Calu3 (cell line): ENCODE measurements at regions not wholly inside any gene's neighbourhood (a gene's known extent, or its start where the extent isn't known, plus 50 kb on each side); places are given as distances from the start of the nearest gene placed in this dataset.
A peak's percentile ranks its signal among the peaks of the same experiment; 100 is the strongest.

Experiments
- BruUV-seq: library from RNA; stranded (reverse); fragments of 400-500 nt; replicated peaks from 2 replicates; lab custom pipeline; 2021; lab: Mats Ljungman, UMichigan
- CTCF ChIA-PET: fragments of 300-600 bp; sonication (Branson Sonifier 250); formaldehyde crosslinking; loops from one replicate; lab custom pipeline; 2022; ENCODE audit warnings: antibody characterized with exemption; lab: Charles Lee
- DNase-seq: peaks from one replicate; pipeline ENCODE4 v3.0.0; 2022
- H3K27ac Mint-ChIP-seq: one replicate; pipeline ENCODE4 v1.8.0; 2022; ENCODE audit warnings: mixed read lengths; ENCODE audit not compliant: unreplicated experiment
- H3K27me3 Mint-ChIP-seq: one replicate; pipeline ENCODE4 v1.8.0; 2022; ENCODE audit warnings: mixed read lengths; ENCODE audit not compliant: unreplicated experiment
- H3K36me3 Mint-ChIP-seq: one replicate; pipeline ENCODE4 v1.8.0; 2022; ENCODE audit warnings: mild to moderate bottlenecking, moderate library complexity, mixed read lengths; ENCODE audit not compliant: insufficient read depth, unreplicated experiment
- H3K4me1 Mint-ChIP-seq: one replicate; pipeline ENCODE4 v1.8.0; 2022; ENCODE audit warnings: mild to moderate bottlenecking, low read depth, mixed read lengths; ENCODE audit not compliant: unreplicated experiment
- H3K4me3 Mint-ChIP-seq: one replicate; pipeline ENCODE4 v1.8.0; 2022; ENCODE audit warnings: mild to moderate bottlenecking, low read depth, moderate library complexity, mixed read lengths; ENCODE audit not compliant: unreplicated experiment
- H3K9me3 Mint-ChIP-seq: one replicate; pipeline ENCODE4 v1.8.0; 2022; ENCODE audit warnings: low read depth, mixed read lengths; ENCODE audit not compliant: unreplicated experiment
- CTCF ChIP-seq: fragments of 200-600 bp; IDR thresholded peaks from one replicate; pipeline ENCODE4 v1.8.0; 2022; ENCODE audit warnings: antibody characterized with exemption; ENCODE audit not compliant: unreplicated experiment
- intact Hi-C: fragments of 100-400 bp; cut with micrococcal nuclease; formaldehyde crosslinking; loops from one replicate; pipeline ENCODE4 v1.10.0; 2022; ENCODE audit not compliant: unreplicated experiment

DNA sequence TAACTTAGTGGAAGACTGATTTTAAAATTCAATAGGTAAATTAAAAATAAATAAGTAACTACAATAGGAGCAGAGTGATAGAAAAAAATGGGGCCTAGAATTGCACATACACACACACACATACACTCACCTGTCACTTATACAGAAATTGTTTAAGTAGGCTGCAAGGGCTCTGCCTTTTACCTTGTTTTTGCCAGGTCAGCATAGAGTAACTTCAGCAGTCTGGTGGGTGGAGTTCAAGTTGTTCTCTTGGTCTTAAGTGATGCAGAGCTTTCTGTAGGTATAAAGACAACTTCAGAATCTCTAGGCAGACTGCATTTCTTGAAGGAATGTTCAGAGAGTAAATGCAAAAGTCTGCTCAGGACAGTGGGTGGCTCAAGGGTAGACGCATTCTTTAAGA, 457.0 kb downstream of the INHBA start:
- BruUV-seq = no TSS peak
- DNase-seq = no peak
- peaks cover 42% of the 10 kb centered on the region for H3K4me1 Mint-ChIP-seq
- peaks cover 9% of the 10 kb centered on the region for H3K36me3 Mint-ChIP-seq
- no peak overlapping the region for H3K4me3 Mint-ChIP-seq
- CTCF ChIA-PET = no interaction called here
- H3K9me3 Mint-ChIP-seq = peaks cover 5% of the 10 kb centered on the region
- no peaks in the 10 kb centered on the region for H3K27me3 Mint-ChIP-seq
- H3K27ac Mint-ChIP-seq = peak overlapping the region; percentile 96
- intact Hi-C loops = loop anchor here (2.0 to 5.0 kb wide), 4 partner anchors 21 to 455 kb away; no protein-coding TSS in a partner anchor
- no peak for TF ChIP-seq CTCF

- H3K4me1 Mint-ChIP-seq = peaks cover 48% of the 10 kb centered on the region
- no peak overlapping the region for H3K4me3 Mint-ChIP-seq
- CTCF ChIA-PET = no interaction called here
- H3K9me3 Mint-ChIP-seq = peaks cover 2% of the 10 kb centered on the region
- intact Hi-C loops = no loop called here
- no peaks in the 10 kb centered on the region for H3K27me3 Mint-ChIP-seq
- H3K36me3 Mint-ChIP-seq = peaks cover 9% of the 10 kb centered on the region
- TF ChIP-seq CTCF = no peak
- DNase-seq = no peak
- no TSS peak for BruUV-seq
- H3K27ac Mint-ChIP-seq = no peak overlapping the region
Measured at GRCh38 chr7:41244246-41244645, 458.6 kb downstream of the INHBA start.

DNA sequence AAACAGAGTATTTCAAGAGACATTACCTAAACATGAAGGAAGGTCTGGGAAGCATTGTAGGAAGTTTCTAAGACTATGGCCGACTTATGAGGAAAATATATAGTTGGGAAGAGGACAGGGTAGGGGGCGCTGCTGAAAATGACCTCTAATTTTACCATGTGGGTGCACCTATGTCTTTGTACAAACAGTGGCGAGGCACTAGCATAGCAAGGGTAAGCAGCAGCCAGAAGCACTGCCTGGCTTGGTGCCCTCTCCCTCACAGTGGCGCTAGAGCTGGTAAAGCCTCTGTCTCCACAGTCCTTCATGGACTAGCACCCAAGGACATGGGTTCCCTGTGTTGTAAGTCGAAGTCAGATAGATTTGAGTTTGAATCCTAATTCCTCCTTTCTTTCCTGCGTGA, 461.2 kb downstream of the INHBA start:
- no peak for DNase-seq
- peaks cover 37% of the 10 kb centered on the region for H3K4me1 Mint-ChIP-seq
- H3K27me3 Mint-ChIP-seq = no peaks in the 10 kb centered on the region
- BruUV-seq = no TSS peak
- peaks cover 2% of the 10 kb centered on the region for H3K9me3 Mint-ChIP-seq
- H3K4me3 Mint-ChIP-seq = no peak overlapping the region
- intact Hi-C loops = no loop called here
- TF ChIP-seq CTCF = no peak
- H3K36me3 Mint-ChIP-seq = no peaks in the 10 kb centered on the region
- CTCF ChIA-PET = no interaction called here
- no peak overlapping the region for H3K27ac Mint-ChIP-seq

GRCh38 chr7:41239596-41239995, 463.3 kb downstream of the INHBA start:
- BruUV-seq = no TSS peak
- intact Hi-C loops = no loop called here
- no peak for TF ChIP-seq CTCF
- Mint-ChIP-seq H3K27ac (no peak overlapping the region), H3K4me1 (peaks cover 33% of the 10 kb centered on the region), H3K9me3 (peaks cover 6% of the 10 kb centered on the region), H3K4me3 (no peak overlapping the region), H3K36me3 (no peaks in the 10 kb centered on the region), H3K27me3 (no peaks in the 10 kb centered on the region)
- CTCF ChIA-PET = no interaction called here
- no peak for DNase-seq
